Natural killer cell (primary cell): ENCODE measurements at regions not wholly inside any gene's neighbourhood (a gene's known extent, or its start where the extent isn't known, plus 50 kb on each side); places are given as distances from the start of the nearest gene placed in this dataset.

Source experiments
- ATAC-seq, 3 donors: fragments of 150-1000 bp in 2 of 3; fragments of 200-7000 bp in 1 of 3; cut with Tn5 transposase; 1 replicate in 1 of 3; 2 replicates in 2 of 3; pipeline ENCODE4 v1.10.0; 2021; ENCODE audit warnings: mild to moderate bottlenecking in 2 of 3, moderate library complexity in 2 of 3
- DNase-seq, 2 donors: peaks; one replicate each; pipeline versions ENCODE4 v3.0.0 to v3.0.0-alpha.2; 2013 to 2021; ENCODE audit warnings: mixed read lengths in 1 of 2
- H3K27ac ChIP-seq: one replicate; pipeline ENCODE4 v1.5.1; 2013; ENCODE audit warnings: mild to moderate bottlenecking, low read length
- H3K27me3 ChIP-seq: one replicate; pipeline ENCODE4 v1.6.1; 2013; ENCODE audit warnings: low read length; ENCODE audit not compliant: control insufficient read depth, insufficient read depth
- H3K36me3 ChIP-seq: one replicate; pipeline ENCODE4 v1.6.1; 2013; ENCODE audit warnings: low read length; ENCODE audit not compliant: control insufficient read depth, insufficient read depth
- H3K4me1 ChIP-seq: one replicate; pipeline ENCODE4 v1.6.1; 2013; ENCODE audit warnings: low read length; ENCODE audit not compliant: control insufficient read depth, insufficient read depth
- H3K4me3 ChIP-seq: one replicate; pipeline ENCODE4 v1.5.1; 2013; ENCODE audit warnings: low read length
- H3K9me3 ChIP-seq: one replicate; pipeline ENCODE4 v1.6.1; 2013; ENCODE audit warnings: low read length; ENCODE audit not compliant: control insufficient read depth, insufficient read depth
- H3K27ac Mint-ChIP-seq, 2 donors: one replicate each; pipeline ENCODE4 v1.8.0; 2022; ENCODE audit warnings: mild to moderate bottlenecking in 2 of 2, mixed read lengths in 2 of 2, moderate library complexity in 1 of 2
- H3K27me3 Mint-ChIP-seq, 2 donors: one replicate each; pipeline ENCODE4 v1.8.0; 2022; ENCODE audit warnings: low read depth in 2 of 2, mixed read lengths in 2 of 2
- H3K36me3 Mint-ChIP-seq: one replicate; pipeline ENCODE4 v1.8.0; 2022; ENCODE audit warnings: mixed read lengths
- H3K4me1 Mint-ChIP-seq, 2 donors: one replicate each; pipeline ENCODE4 v1.8.0; 2022; ENCODE audit warnings: mixed read lengths in 2 of 2
- H3K4me3 Mint-ChIP-seq: one replicate; pipeline ENCODE4 v1.8.0; 2022; ENCODE audit warnings: mild to moderate bottlenecking, moderate library complexity, mixed read lengths
- H3K9me3 Mint-ChIP-seq, 2 donors: one replicate each; pipeline ENCODE4 v1.8.0; 2022; ENCODE audit warnings: mixed read lengths in 2 of 2
- whole genome bisulfite sequencing: methylation state at CpG from one replicate; pipeline ENCODE4 v1.1.7; 2013; ENCODE audit warnings: missing lambda C conversion rate; ENCODE audit not compliant: insufficient coverage; 5-methylcytosine and 5-hydroxymethylcytosine counted together
- intact Hi-C: fragments of 100-400 bp; cut with micrococcal nuclease; formaldehyde crosslinking; loops from one replicate; pipeline ENCODE4 v1.14.2; 2022
- TF ChIP-seq, protein P1 (sequence below): fragments of 200-600 bp; IDR thresholded peaks from one replicate; pipeline ENCODE4 v1.8.0; 2022; ENCODE audit warnings: antibody characterized with exemption

GRCh38 chr2:126208266-126208665, 447.7 kb upstream of the GYPC start:
- H3K9me3 ChIP-seq = no peaks in the 10 kb centered on the region
- ATAC-seq (no peak), DNase-seq (no peak)
- Mint-ChIP-seq H3K27ac (no peak overlapping the region), H3K36me3 (no peaks in the 10 kb centered on the region), H3K27me3 (no peaks in the 10 kb centered on the region), H3K4me1 (no peaks in the 10 kb centered on the region), H3K4me3 (no peak overlapping the region), H3K9me3 (peaks cover 2 to 4% of the 10 kb centered on the region in 2 donors)
- H3K4me3 ChIP-seq = no peak overlapping the region
- no peaks in the 10 kb centered on the region for H3K27me3 ChIP-seq
- intact Hi-C loops = no loop called here
- whole genome bisulfite sequencing = 85% methylated on average over 3 of the region's 3 CpGs
- TF ChIP-seq, protein P1, sequence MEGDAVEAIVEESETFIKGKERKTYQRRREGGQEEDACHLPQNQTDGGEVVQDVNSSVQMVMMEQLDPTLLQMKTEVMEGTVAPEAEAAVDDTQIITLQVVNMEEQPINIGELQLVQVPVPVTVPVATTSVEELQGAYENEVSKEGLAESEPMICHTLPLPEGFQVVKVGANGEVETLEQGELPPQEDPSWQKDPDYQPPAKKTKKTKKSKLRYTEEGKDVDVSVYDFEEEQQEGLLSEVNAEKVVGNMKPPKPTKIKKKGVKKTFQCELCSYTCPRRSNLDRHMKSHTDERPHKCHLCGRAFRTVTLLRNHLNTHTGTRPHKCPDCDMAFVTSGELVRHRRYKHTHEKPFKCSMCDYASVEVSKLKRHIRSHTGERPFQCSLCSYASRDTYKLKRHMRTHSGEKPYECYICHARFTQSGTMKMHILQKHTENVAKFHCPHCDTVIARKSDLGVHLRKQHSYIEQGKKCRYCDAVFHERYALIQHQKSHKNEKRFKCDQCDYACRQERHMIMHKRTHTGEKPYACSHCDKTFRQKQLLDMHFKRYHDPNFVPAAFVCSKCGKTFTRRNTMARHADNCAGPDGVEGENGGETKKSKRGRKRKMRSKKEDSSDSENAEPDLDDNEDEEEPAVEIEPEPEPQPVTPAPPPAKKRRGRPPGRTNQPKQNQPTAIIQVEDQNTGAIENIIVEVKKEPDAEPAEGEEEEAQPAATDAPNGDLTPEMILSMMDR = no peak
- H3K4me1 ChIP-seq = no peaks in the 10 kb centered on the region
- no peak overlapping the region for H3K27ac ChIP-seq
- H3K36me3 ChIP-seq = no peaks in the 10 kb centered on the region

DNA sequence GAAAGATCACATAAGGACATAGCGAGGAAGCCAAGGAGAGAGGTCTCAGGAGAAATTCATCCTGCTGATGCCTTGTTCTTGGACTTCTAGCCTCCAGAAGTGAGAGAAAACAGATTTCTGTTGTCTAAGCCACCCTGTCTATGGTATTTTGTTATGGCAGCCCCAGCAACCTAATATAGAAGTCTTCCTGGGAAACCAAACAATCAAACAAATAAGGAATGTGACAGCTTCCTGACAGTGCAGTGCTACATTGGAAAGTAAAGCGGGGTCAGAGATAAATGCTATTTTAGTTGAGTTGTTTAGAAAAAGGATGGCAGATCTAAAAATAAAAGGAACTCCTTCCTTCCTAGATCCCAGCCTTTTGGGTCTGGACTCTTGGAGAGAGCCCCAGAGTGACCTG, 443.2 kb upstream of the GYPC start:
- H3K4me3 ChIP-seq = no peak overlapping the region
- DNase-seq (no peak), ATAC-seq (no peak)
- no peaks in the 10 kb centered on the region for H3K4me1 Mint-ChIP-seq
- 82% methylated on average over 1 of the region's 2 CpGs for WGBS
- H3K27me3 ChIP-seq = no peaks in the 10 kb centered on the region
- no peaks in the 10 kb centered on the region for H3K36me3 ChIP-seq
- no peaks in the 10 kb centered on the region for H3K27me3 Mint-ChIP-seq
- H3K4me3 Mint-ChIP-seq = no peak overlapping the region
- intact Hi-C loops = no loop called here
- H3K27ac ChIP-seq = no peak overlapping the region
- TF ChIP-seq, protein P1 = no peak
- H3K9me3 ChIP-seq = no peaks in the 10 kb centered on the region
- H3K27ac Mint-ChIP-seq = no peak overlapping the region
- no peaks in the 10 kb centered on the region for H3K36me3 Mint-ChIP-seq
- no peaks in the 10 kb centered on the region for H3K4me1 ChIP-seq
- peaks cover 2 to 4% of the 10 kb centered on the region in 2 donors for H3K9me3 Mint-ChIP-seq

GRCh38 chr2:126219081-126219480, 436.9 kb upstream of the GYPC start:
- WGBS = 93% methylated on average over 4 of the region's 4 CpGs
- no peaks in the 10 kb centered on the region for H3K27me3 Mint-ChIP-seq
- TF ChIP-seq, protein P1 = no peak
- no peak overlapping the region for H3K4me3 ChIP-seq
- H3K4me1 Mint-ChIP-seq = no peaks in the 10 kb centered on the region
- no peak for DNase-seq
- no peak overlapping the region for H3K4me3 Mint-ChIP-seq
- no peak for ATAC-seq
- no peaks in the 10 kb centered on the region for H3K36me3 Mint-ChIP-seq
- no peak overlapping the region for H3K27ac Mint-ChIP-seq
- H3K9me3 Mint-ChIP-seq = peaks cover 2 to 3% of the 10 kb centered on the region in 2 donors
- H3K9me3 ChIP-seq = peaks cover 2% of the 10 kb centered on the region
- H3K4me1 ChIP-seq = no peaks in the 10 kb centered on the region
- H3K27me3 ChIP-seq = no peaks in the 10 kb centered on the region
- no peak overlapping the region for H3K27ac ChIP-seq
- intact Hi-C loops = no loop called here
- H3K36me3 ChIP-seq = no peaks in the 10 kb centered on the region

- Mint-ChIP-seq H3K4me3 (no peak overlapping the region), H3K27ac (no peak overlapping the region), H3K9me3 (peaks cover 2 to 3% of the 10 kb centered on the region in 2 donors), H3K36me3 (no peaks in the 10 kb centered on the region), H3K27me3 (no peaks in the 10 kb centered on the region), H3K4me1 (no peaks in the 10 kb centered on the region)
- ATAC-seq = no peak
- H3K4me1 ChIP-seq = no peaks in the 10 kb centered on the region
- no peak overlapping the region for H3K27ac ChIP-seq
- no peaks in the 10 kb centered on the region for H3K27me3 ChIP-seq
- H3K9me3 ChIP-seq = peaks cover 2% of the 10 kb centered on the region
- intact Hi-C loops = no loop called here
- WGBS = 83% methylated on average over 6 of the region's 6 CpGs
- DNase-seq = no peak
- TF ChIP-seq, protein P1 = no peak
- H3K36me3 ChIP-seq = no peaks in the 10 kb centered on the region
- no peak overlapping the region for H3K4me3 ChIP-seq
Measured at GRCh38 chr2:126220331-126220730, 435.6 kb upstream of the GYPC start.
